ENCODE measurements at regions not wholly inside any gene's neighbourhood (a gene's known extent, or its start where the extent isn't known, plus 50 kb on each side); places are given as distances from the start of the nearest gene placed in this dataset.

DNA sequence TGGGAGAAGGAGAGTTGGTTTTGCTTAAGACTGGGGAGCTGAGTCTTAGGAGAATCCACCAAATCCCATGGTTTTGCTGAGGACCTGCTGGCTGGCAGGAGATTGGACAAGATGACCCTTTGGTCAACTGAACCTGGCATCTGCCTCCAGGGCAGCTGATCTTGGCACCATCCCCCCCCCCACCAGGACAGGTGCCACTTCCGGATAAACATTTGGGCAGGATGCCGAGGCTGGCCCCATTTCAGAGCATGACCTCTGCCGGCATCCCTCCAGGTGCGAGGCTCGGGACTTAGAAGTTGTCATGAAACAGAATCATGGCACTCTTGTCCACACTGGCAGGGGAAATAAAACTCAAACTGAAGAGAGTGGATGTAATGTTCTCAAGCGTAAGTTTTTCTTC is 165.6 kb downstream of the MACROH2A1 start:
- TF ChIP-seq, protein P1, sequence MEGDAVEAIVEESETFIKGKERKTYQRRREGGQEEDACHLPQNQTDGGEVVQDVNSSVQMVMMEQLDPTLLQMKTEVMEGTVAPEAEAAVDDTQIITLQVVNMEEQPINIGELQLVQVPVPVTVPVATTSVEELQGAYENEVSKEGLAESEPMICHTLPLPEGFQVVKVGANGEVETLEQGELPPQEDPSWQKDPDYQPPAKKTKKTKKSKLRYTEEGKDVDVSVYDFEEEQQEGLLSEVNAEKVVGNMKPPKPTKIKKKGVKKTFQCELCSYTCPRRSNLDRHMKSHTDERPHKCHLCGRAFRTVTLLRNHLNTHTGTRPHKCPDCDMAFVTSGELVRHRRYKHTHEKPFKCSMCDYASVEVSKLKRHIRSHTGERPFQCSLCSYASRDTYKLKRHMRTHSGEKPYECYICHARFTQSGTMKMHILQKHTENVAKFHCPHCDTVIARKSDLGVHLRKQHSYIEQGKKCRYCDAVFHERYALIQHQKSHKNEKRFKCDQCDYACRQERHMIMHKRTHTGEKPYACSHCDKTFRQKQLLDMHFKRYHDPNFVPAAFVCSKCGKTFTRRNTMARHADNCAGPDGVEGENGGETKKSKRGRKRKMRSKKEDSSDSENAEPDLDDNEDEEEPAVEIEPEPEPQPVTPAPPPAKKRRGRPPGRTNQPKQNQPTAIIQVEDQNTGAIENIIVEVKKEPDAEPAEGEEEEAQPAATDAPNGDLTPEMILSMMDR (IDR thresholded peaks at IDR 0.05) = no peak
- ATAC-seq (ENCODE audit: low FRiP score) (no peak), DNase-seq (ENCODE audit: low spot score) (no peak)

DNA sequence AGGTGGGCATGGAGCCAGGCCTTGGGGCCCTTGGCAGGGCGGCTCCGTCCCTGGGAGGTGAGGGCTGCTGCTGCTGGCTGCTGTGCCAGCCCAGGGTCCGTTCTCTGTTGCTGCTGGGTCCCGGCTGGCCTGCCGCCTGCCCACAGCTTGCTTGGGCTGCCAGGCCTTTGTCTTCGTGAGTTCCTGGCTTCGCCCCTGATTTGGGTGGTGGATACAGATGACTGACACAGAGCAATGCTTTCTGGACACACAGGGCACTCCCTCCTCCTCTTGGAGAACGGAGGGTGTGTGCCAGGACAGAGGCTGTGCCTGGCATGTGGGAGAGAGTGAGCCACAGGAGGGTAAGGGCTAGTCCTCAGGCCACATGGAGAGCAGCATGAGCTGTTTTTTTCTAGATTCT is 166.1 kb downstream of the MACROH2A1 start:
- ATAC-seq (ENCODE audit: low FRiP score) (no peak), DNase-seq (ENCODE audit: low spot score) (no peak)
- TF ChIP-seq, protein P1 (IDR thresholded peaks at IDR 0.05) = no peak

DNA sequence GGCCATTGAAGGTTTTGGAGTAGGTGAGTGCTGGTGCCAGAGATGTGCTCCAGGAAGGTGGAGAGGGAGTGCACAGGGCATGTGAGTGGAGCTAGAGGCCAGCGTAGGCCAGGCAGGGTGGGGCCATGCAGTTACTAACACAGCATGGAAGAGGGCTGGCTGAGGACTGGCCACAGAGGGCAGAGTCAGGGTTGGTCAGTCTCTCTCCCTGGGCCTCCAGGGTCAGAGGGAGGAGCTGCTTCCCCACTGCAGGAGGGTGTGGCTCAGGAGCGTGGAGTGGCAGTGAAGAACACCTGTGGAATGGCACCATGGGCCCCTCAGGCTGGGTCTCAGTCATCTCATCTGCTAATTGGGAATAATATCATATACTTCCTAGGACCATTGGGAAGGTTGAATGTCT is 167.7 kb downstream of the MACROH2A1 start:
- no peak for DNase-seq (ENCODE audit: low spot score)
- no peak for ATAC-seq (ENCODE audit: low FRiP score)
- TF ChIP-seq, protein P1 (IDR thresholded peaks at IDR 0.05) = no peak

DNA sequence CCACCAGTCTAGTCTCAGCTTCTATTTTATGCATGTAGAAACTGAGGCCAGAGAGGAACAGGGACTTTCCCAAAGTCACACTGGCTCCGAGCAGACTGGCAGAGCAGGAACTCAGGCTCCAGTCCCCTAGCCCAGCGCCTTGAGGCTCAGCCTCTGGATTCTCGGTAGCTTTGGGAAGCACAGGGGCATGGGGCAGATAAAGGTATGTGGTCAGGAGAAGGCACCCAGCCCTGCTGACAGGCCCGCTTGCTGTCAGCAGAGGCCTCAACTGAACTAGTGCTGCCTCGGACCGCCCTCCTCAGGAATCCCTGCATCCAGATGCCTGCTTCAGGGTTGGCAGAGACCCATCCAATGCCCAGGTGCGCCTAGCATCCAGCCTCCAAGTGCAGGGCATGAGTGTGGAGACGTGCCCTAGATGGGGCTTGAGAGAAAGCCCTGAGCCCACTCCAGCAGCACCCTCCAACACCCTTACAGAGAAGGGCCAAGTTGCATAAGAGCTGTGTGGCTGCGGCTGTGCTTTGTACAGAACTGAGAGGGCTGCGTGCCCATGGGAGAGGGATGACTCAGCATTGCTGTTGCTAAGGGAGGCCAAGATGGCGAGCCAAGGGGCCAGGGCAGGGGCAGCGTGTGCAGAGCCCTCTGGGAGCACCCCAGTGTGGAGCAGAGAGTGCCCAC is 168.6 kb downstream of the MACROH2A1 start:
- DNase-seq (ENCODE audit: low spot score) = no peak
- TF ChIP-seq, protein P1 (IDR thresholded peaks at IDR 0.05) = no peak
- peak; percentile 69 for ATAC-seq (ENCODE audit: low FRiP score)

DNA sequence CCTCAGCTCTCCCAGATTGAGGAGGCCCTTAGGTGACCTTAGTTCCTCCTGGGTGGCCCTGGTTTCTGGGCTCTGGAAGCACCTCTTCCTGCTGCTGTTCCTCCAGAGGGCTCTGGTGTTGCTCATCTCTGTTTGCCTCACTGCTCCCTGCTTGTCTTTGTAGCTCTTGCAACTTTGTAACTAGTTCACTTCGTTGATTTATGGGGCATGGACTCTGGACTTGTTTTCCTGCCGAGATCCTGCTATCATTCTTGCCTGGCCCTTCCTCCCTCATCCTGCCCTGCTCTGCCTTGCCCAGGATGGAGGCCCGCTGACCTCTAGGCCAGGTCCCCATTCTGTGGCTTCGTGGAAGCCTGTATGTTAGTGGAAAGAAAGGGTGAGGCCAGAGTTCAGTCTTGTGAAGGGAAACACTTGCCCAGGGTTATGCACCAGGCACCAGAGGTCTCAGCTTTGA is 169.3 kb downstream of the MACROH2A1 start:
- TF ChIP-seq, protein P1 (IDR thresholded peaks at IDR 0.05) = no peak
- DNase-seq (ENCODE audit: low spot score) (no peak), ATAC-seq (ENCODE audit: low FRiP score) (no peak)

DNA sequence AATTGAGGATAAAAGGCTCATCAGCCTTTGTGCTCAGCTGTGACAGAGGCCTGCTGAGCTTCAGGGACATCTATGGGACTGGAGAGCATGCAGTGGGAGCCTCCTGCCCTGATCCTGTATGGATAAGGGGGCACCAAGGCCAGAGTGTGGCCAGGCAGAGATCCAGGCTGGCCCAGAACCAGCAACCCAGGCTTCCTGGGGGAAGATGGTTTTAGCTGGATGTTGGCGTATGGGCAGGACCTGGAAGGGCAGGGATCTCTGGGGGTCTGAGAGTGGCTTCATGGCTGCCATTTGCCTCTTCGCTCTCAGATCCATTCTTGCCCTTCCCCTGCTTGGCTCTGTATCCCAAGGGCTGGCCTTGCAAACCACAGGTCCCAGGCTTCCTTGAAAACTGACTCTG is 169.9 kb downstream of the MACROH2A1 start:
- no peak for DNase-seq (ENCODE audit: low spot score)
- no peak for ATAC-seq (ENCODE audit: low FRiP score)
- TF ChIP-seq, protein P1 (IDR thresholded peaks at IDR 0.05) = no peak

DNA sequence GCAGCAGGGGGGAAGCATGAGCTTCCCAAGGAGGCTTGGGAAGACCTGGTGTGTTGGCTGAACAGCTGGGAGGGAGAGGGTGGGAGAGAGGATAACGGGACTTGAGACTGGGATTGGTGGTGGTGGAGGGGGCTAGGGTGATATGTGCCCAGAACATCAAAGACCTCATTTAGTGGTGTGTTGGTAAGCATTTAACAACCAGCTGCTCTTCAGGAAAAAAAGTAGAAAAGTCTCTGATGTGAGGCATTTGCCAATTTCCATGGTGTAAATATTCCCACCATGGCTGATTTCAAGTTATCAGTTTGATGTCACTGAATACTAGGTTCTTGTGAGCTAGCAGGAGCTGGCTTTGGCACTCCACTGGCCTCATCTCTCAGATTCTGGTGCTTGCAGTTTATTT is 170.8 kb downstream of the MACROH2A1 start:
- ATAC-seq (ENCODE audit: low FRiP score) (no peak), DNase-seq (ENCODE audit: low spot score) (no peak)
- TF ChIP-seq, protein P1 (IDR thresholded peaks at IDR 0.05) = no peak

Data from omental fat pad (tissue), 3 donors.